Endothelial cell of umbilical vein (primary cell): ENCODE measurements at regions not wholly inside any gene's neighbourhood (a gene's known extent, or its start where the extent isn't known, plus 50 kb on each side); places are given as distances from the start of the nearest gene placed in this dataset.

ENCODE experiments used
- CTCF ChIP-seq, 2 donors: IDR thresholded peaks; 1 replicate in 1 of 2; 2 replicates in 1 of 2; pipeline ENCODE4 v1.5.1; 2011; ENCODE audit warnings: low read length in 2 of 2, mild to moderate bottlenecking in 2 of 2, moderate library complexity in 2 of 2, control low read depth in 1 of 2, inconsistent platforms in 1 of 2, low read depth in 1 of 2; ENCODE audit not compliant: insufficient read depth in 1 of 2; ENCODE audit errors: extremely low read depth in 1 of 2
- EZH2 ChIP-seq: IDR thresholded peaks from 2 replicates; pipeline ENCODE4 v1.6.1; 2012; ENCODE audit warnings: borderline replicate concordance, low read depth, mild to moderate bottlenecking, moderate library complexity, low read length, inconsistent platforms; ENCODE audit not compliant: severe bottlenecking
- FOS ChIP-seq: IDR thresholded peaks from 2 replicates; pipeline ENCODE4 v1.6.1; 2011; ENCODE audit warnings: mild to moderate bottlenecking, low read length, moderate library complexity, borderline replicate concordance; ENCODE audit not compliant: insufficient read depth
- GATA2 ChIP-seq: IDR thresholded peaks from 2 replicates; pipeline ENCODE4 v1.7.0; 2011; ENCODE audit warnings: low read depth, mild to moderate bottlenecking, moderate library complexity, mixed read lengths, low read length; ENCODE audit not compliant: insufficient read length, insufficient read depth
- JUN ChIP-seq: IDR thresholded peaks from 2 replicates; pipeline ENCODE4 v1.6.1; 2011; ENCODE audit warnings: borderline replicate concordance, low read depth; ENCODE audit not compliant: insufficient read length, insufficient read depth
- MAX ChIP-seq: IDR thresholded peaks from 2 replicates; pipeline ENCODE4 v1.6.1; 2011; ENCODE audit not compliant: insufficient read depth, insufficient read length
- MYC ChIP-seq: IDR thresholded peaks from one replicate; pipeline ENCODE4 v1.6.1; 2011; ENCODE audit warnings: mild to moderate bottlenecking, low read depth, low read length
- POLR2A ChIP-seq: IDR thresholded peaks from 2 replicates; pipeline ENCODE4 v1.6.1; 2012; ENCODE audit warnings: low read depth, mild to moderate bottlenecking, control low read depth, low read length
- POLR2AphosphoS5 ChIP-seq: IDR thresholded peaks from 2 replicates; pipeline ENCODE4 v1.6.1; 2012; ENCODE audit warnings: low read depth, mild to moderate bottlenecking, control low read depth, low read length, moderate library complexity; ENCODE audit not compliant: insufficient read depth

GRCh38 chr10:47190301-47190700, 109.7 kb upstream of the GDF10 start:
- TF ChIP-seq CTCF (IDR thresholded peaks at IDR 0.05; ENCODE audit: extremely low read depth in 1 of 2, insufficient read depth in 1 of 2, low read depth in 1 of 2, low read length in 2 of 2), result no peak
- no peak for TF ChIP-seq POLR2AphosphoS5
- TF ChIP-seq POLR2A, result no peak
- TF ChIP-seq EZH2, result no peak
- no peak for TF ChIP-seq JUN
- TF ChIP-seq MAX, result no peak
- TF ChIP-seq FOS, result no peak
- TF ChIP-seq MYC, result no peak
- no peak for TF ChIP-seq GATA2
